GM20431 (cell line): ENCODE measurements at regions not wholly inside any gene's neighbourhood (a gene's known extent, or its start where the extent isn't known, plus 50 kb on each side); places are given as distances from the start of the nearest gene placed in this dataset.
"Not testable (repeated sequence)": the region's sequence is repeated elsewhere in the genome, so short reads cannot be mapped to it uniquely, and the experiment has no call there.

Experiments
- in situ Hi-C: fragments of 300-500 bp; cut with MseI, MboI; formaldehyde crosslinking; loops from one replicate; pipeline ENCODE4 v1.15.0; 2020; ENCODE audit warnings: low sequenced_read_pairs; ENCODE audit not compliant: unreplicated experiment

DNA sequence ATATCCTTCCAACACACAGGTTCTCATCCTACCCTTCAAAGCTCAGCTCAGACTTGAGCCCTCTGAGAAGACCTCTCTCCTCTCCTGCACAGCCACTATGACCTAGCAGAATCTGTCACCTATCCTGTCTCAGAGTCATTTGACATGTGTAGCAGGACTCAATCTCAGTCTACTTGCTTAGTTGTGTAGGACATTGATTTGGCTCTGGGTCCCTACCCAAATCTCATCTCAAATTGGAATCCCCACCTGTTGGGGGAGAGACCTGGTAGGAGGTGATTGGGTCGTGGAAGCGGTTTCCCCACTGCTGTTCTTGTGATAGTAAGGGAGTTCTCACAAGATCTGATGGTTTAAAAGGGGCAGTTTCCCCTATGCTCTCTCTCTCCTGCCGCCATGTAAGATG lies 297.9 kb downstream of the CD83 start:
- in situ Hi-C loops, result no loop called here

DNA sequence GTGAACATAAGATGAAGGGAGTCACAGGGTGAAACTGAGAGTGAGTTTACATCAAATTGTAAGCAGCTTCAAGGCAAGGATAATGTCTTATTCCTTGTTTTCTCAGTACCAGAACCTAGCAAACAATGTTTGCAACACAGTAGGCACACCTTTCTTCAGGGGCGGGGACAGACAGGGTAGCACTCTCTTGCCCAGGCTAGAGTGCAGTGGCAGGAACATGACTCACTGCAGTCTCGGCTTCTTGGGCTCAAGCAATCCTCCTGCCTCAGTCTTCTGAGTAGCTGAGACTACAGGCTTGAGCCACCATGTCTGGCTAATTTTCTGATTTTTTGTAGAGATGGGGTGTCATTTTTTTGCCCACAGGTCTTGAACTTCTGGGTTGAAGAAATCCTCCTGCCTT lies 299.8 kb downstream of the CD83 start:
- in situ Hi-C loops, result no loop called here

DNA sequence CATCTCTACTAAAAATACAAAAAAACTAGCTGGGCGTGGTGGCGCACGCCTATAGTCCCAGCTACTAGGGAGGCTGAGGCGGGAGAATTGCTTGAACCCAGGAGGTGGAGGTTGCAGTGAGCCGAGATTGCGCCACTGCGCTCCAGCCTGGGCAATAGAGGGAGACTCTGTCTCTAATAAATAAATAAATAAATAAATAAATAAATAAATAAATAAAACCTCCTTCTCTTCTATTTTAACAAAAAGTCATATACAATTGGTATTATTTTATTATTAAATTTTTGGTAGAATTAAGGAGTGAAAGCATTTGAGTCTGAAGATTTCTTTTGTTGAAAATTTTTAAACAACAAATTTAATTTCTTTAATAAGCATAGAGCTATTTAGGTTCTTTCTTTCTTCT lies 301.7 kb downstream of the CD83 start:
- in situ Hi-C loops, result not testable (repeated sequence)

DNA sequence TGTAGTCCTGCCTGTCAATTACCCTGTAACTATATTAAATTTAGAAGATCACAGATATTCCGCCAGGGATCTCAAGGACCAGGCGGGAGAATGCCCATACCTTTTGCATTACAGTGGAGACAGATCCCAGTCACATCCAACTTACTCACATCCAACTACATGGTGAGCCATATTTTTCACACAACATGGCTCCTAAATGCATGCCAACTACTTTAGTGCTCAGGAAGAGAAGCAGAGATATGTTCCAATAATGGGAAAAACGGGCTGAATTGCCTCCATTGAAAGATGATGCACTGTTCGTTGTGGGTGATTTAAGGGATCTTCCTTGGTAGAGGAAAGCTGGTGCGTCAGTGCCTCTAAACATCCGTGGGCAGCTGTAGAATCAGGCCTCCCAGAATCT lies 304.5 kb downstream of the CD83 start:
- in situ Hi-C loops, result no loop called here

DNA sequence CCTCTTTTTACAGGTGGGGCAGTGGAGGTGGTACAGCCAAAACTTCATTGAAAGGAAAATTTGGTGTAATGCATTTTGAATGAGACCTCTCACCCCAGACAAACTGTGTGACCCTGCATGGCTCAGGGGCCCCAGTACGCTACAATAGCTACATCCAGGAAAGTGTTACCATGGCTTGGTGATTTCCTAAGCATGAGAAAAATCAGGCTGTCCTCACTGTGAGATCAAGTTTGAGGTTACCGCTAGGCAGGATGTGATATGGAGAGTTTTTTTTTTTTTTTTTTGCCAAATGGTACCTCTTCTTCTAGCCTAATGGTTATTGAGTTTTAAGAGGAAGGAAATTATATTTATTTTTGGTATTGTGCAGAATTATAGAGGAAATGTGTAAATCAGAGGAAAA lies 305.3 kb downstream of the CD83 start:
- in situ Hi-C loops, result no loop called here

DNA sequence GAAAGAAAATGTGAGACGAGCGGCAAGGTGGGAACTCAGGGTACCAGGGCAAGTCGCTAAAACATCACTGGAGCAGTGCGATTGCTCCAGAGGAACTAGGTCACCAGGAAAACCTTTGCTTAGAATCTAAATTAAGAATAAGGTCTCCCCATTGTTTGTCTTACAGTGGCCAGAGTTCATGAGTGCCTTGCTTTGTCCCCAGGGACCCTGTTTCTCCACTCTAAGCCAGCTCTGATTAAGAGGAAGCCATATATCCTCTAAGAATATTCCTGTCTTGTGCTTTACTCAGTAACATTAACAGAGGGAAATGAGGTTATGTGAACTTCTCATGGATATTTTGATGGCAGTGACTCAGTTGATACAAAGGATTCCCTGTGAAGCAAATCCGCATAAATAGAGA lies 305.8 kb downstream of the CD83 start:
- in situ Hi-C loops, result no loop called here

DNA sequence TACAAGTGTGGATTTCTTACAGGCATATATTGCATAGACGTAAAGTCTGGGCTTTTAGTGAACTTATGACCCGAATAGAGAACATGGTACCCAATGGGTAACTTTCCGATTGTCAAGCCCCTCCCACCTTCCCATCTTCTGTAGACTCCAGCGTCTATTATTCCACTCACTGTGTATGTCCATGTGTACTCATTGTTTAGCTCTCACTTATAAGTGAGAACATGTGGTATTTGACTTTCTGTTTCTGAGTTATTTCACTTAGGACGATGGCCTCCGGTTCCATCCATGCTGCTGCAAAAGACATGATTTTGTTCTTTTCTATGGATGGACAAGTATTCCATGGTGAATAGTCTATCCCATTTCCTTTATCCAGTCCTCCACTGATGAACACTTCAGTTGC lies 306.4 kb downstream of the CD83 start:
- in situ Hi-C loops, result no loop called here

DNA sequence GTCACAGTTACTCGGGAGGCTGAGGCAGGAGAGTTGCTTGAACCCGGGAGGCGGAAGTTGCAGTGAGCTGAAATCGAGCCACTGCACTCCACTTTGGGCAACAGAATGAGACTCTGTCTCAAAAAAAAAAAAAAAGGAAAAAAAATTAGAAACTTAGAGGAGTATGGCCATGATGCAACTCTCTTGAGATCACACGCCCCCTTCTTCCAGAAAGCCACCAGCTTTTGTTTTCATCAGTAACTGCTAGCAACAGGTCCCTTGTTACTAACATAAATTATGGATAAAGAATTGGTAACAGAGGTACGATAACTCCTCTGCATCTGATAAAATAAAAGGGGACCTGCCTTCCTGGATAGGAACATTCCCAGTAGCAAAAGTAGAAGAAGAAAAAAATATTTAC lies 308.2 kb downstream of the CD83 start:
- in situ Hi-C loops, result no loop called here

DNA sequence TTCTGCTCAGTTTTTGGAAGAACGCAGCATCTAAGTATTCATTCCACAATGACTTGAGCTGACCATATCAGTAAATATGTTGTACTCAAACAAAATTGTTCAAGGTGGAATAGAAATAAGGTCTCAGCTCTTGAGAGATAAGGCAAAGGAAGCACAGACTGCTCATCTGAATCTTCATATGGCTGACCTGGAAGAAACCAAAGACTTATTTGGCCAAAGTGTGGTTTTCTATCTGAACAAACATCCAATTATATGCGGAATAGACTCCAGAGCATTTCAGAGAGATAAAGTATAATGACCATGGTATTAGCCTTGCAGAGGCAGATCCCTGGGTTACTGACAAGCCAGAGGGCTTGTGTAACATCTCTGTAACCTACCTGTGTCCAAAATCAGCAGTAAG lies 308.7 kb downstream of the CD83 start:
- in situ Hi-C loops, result no loop called here

DNA sequence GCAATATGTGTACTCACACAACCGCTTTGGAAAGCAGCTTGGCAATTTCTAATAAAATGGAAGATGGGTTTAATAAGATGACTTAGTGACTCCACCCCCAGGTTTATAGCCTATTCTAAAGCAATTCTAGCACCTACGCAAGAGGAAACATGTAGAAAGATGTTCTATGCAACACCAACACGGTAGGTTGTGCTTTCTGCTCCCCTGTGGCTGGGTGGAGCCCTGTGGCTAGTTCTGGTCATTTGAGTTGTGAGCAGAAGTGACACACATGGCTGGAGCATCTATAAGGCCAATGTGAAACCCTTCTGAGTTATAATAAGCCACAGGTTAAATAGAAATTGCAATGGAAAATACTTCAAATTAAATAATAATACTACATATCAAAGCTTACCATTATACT lies 310.7 kb downstream of the CD83 start:
- in situ Hi-C loops, result no loop called here

DNA sequence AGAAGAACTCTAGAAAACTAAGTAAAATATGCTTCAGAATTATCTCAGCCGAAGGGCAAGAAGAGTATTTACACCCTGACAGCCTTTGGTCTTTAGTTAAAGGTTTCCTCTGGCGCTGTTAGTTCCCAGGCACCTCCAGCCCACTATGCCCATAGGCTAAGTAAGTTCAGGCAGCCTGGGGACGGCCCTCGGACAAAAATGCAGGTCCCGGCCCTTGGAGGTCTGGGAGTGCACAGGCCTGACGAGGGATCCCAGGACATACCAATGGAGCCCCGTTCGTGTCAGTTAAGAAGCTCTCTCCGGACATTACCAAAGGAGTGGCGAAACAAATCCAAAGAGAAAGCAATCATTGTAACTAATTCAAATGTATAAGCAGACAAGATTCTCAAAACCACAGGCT lies 311.8 kb downstream of the CD83 start:
- in situ Hi-C loops, result no loop called here

DNA sequence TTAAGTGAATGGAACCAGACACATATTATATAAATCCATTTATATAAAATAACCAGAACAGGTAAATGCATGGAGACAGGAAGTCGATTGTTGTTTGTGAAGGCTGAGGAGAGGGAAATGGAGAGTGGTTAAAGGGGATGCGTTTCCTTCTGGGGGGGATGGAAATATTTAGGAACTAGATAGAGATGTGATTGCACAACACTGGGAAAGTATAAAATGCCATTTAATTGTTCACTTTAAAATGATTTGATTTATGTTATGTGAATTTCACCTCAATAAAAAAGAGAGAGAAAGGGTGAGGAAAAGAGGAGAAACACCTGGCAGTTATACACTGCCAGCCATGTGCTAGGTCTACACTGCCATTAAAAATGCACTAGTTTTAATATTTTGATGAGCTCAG lies 312.6 kb downstream of the CD83 start:
- in situ Hi-C loops, result no loop called here

DNA sequence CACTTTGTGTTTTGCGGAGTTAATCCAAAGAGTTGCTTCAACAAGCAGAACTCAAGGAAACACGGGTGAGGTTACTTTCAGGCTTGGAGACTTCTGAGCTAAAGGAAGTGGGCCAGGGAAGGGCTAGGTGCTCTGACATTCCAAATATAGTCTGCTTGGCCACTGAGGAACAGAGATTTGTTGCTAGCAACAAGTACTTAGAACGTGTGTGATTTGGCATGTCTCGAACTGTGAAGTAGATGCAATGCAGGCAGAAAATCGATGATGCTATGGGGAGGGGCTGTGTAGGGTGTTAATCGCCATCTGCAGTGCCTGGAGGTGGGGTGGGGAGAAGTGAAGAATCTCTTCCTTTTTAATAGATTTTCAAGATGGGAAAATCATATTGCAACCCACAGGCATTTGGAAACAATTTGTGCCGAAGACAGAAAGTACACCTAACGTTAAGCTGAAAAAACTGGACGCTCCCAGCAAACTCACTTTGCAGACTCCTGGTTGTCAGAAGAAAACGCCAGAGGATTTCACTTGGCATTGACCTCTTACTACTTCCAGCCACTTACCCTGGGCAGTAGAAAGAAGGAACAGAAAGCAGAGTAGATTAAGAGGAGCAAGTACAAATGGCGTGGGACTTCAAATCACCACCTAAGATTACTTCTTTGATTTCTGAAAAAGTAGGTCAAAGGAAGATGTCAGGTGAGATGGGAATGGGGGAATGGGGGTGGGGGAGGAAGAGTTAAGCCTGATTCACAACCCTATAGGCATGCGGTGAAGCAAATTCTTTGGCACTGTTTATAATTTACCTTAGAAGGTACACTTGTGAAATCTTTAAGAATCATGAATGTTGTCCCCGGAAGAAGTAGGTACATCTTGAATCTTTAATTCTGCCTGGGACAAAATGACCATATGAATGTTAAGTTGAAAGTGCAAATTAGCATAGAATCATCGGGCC lies 314.1 kb downstream of the CD83 start:
- in situ Hi-C loops, result no loop called here

DNA sequence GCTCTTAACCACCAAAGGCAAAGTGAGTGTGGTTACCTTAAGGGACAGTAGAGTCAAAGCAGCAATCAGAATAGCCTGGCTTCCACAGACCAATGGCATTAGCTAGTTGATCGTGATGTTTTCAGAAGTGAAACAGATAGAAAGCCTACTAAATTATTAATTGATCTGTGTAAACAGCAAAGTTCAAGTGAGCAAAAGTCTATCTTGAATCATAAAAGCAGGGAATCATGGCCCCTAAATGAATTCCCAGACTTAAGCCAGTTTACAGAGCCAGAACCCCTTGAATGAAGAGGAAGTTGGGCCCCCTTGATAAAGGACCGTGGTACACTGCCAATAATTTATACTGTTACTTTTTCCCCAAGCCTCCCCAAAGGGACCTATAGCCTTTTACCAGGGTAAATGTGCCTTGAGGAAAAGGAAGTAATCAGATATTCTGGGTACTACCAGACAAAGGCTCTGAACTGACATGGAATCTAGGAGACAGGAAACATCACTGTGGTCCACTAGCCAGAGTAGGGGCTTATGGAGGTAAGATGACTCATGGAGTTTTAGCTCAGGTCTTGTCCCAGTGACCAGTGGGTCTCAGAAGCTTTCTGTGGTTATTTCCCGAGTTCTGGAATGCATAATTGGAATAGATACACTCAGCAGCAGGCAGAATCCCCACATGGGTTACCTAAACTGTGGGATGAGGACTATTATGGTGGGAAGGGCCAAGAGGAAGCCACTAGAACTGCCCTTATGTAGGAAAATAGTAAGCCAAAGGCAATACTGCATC lies 317.5 kb downstream of the CD83 start:
- in situ Hi-C loops, result no loop called here

DNA sequence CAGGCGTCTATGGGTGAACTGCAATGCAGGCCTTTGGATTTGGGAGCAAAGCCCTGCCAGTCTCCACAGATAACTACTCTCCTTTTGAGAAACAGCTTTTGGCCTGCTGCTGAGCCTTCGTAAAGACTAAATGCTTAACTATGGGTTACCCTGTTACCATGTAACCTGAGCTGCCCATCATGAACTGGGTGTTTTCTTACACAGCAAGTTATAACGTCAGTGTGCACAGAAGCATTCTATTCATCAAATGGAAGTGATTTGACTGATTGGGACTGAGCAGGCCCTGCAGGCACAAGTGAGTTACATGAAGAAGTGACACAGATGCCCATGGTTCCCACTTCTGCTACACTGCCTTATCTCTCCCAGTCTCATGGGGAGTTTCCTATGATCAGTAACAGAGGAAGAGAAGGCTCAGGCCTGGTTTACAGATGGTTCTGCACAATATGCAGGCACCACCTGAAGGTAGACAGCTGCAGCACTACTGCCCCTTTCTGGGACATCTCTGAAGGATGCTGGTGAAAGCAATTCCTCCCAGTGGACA lies 319.1 kb downstream of the CD83 start:
- in situ Hi-C loops, result no loop called here

DNA sequence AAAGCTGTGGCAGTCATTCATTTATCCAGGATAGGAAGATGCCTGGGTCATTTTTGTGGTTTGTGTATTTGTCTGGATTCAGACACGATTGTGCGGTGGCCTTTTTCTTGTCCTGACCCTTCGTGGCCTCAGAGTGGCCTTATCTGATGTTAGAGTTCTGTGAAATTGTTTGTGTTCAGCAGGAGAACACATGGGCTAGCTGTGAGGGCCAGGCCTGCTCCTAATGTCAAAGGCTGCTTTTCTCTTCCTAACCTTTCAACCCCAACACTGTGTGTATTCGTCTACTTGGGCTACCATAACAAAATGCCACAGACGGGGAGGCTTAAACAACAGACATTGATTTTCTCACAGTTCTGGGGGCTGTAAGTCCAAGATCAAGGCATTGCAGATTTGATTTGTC lies 321.8 kb downstream of the CD83 start:
- in situ Hi-C loops, result no loop called here

DNA sequence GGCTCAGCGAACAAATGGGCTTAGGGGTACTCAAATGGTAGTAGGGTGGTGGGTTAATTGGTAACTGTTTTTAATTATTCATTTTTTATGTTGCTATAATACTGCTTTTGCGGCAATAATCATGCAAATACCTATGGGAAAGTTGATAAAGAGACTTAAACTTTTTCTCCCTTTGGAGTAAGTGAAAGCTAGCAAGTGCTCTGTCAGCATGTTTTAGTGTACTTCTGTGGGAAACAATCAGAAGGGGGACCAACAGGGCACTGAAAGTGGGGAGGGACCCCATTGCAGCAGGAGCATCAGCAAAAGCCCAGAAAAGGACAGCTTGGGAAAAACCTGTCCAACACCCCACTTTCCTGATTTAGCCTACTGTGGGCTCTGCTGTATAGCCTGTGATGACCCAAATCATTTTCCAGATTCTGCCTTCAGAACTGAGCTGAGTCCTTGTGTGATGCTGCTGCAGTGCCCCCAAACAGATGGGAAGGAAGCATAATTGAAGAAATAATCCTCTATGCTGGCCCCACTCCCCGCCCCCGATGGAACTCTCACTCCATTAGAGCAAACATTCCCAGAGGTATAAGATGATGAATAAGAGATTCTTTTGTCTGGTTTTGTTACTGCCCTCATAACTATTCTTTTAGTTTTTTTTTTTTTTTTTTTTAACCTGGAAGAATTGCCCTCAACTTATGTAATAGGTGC lies 322.8 kb downstream of the CD83 start:
- in situ Hi-C loops, result no loop called here

DNA sequence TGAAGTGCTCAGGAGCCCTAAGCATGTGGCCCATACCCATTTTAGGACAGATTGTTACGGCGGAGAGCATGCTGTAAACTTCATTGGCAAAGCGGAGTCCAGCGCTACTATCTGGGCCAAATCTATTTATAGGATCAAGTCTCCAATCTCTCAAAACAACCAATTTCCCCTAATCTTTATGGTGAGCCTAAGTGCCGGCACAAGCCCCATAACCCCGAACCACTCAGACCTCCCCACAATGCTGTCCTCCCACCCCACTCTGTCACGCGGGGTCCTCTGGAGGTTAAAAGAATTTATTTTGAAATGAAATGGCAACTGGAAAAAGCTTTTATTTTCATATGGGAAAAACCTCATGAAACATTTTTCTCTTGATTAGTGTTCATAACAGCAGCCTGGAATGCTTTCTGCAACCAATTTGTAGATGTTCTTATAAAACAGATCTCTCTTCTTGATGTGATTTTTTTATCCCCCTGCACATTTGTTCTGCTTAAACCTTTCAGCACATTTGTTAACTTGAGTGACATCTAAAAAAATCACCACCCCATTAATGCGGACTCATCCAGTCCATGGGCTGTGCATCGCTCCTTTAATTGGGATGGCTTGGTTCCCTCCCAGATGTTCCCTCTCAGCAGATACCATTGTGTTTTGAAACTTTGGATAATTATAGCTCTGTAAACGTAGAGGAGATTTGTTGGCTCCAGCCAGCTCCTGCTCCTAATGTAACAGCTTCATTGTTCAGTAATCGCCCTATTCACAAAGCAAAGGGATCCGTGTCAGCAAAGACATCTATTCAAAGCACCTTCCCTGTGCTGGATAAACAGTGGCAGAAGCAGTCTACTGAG lies 323.6 kb downstream of the CD83 start:
- in situ Hi-C loops, result no loop called here

DNA sequence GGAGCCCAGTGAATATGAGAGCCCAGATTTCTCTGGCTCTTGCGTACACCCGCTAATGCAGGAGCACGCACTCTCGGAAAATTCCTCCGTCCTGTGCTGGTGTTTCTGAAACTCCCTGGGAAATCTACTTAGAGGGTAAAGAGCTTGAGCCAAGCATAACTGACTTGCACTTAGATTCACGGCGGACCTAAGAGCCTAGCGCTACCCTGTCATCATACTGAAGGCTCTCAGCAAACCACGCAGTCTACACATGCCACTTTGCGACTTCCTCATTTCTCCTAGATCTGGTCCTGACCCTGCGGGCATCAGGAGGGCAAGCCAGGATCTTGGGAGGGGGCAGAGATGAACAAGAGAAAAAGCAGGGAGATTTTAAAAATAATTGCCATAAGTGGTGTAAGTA lies 324.7 kb downstream of the CD83 start:
- in situ Hi-C loops, result no loop called here
